ENCODE measurements at regions not wholly inside any gene's neighbourhood (a gene's known extent, or its start where the extent isn't known, plus 50 kb on each side); places are given as distances from the start of the nearest gene placed in this dataset.
"Not testable (repeated sequence)": the region's sequence is repeated elsewhere in the genome, so short reads cannot be mapped to it uniquely, and the experiment has no call there.

DNA sequence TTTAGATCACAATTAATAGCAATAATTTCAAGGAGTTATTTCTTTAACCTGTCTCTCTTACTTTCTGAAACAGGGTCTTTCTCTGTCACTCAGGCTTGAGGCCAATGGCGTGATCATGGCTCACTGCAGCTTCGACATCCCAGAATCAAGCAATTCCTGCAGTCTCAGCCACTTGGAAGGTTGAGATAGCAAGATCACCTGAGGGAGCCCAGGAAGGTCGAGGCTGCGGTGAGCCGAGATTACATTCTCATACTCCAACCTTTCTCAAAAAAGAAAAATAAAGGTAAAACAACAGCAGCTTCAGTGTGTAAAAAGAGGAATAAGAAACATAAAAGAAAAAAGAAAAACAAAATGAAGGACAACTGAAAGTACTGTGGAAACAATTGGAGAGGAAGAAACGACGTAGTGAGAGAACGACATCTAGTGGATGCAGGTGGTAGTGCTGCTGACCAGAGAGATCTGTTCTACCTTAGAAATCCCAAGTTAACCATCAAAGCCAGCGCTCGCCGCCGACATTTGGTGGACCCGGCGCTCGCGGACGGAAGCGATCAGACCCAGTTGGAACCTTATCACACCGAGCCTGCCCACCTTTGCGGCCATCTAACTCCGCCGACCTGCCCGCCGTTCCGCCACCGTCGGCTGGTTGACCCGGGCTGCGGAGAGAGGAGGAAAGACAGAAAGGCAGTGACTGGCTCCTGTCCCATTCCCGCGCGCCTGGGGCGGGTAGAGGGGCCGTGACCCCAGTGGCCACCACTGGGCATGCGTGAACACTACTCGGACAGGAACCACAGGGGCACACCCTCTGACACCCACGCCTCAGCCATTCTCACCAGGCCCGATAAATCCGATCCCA lies 196.1 kb downstream of the ALG10 start:
- Histone ChIP-seq H3K36me3 (ENCODE audit: insufficient read depth, low read length) (no peaks in the 10 kb centered on the region), H3K27me3 (ENCODE audit: insufficient read depth, low read length, poor library complexity, severe bottlenecking) (no peaks in the 10 kb centered on the region), H3K4me3 (ENCODE audit: low read length) (peak overlapping the region; percentile 11), H3K9me3 (ENCODE audit: low read length) (no peaks in the 10 kb centered on the region), H3K4me1 (ENCODE audit: insufficient read depth, low read length) (no peaks in the 10 kb centered on the region), H3K27ac (ENCODE audit: low read depth, low read length) (no peak overlapping the region)
- peak overlapping the region in 6 of 8 donors; percentile 81 to 92 (median 88) for H3K27ac Mint-ChIP-seq
- POLR2A ChIA-PET: no interaction called here
- peaks cover 0 to 2% (median 0%) of the 10 kb centered on the region in 3 donors for H3K36me3 Mint-ChIP-seq
- peak overlapping the region in 6 of 7 donors; percentile 85 to 96 (median 92) for H3K4me3 Mint-ChIP-seq
- peaks cover 6 to 13% (median 12%) of the 10 kb centered on the region in 3 donors for H3K4me1 Mint-ChIP-seq
- CTCF ChIA-PET: interaction anchor here (1.3 kb wide), 1 partner anchor 96 kb away, joined by 6 read pairs; no protein-coding TSS in a partner anchor
- no peaks in the 10 kb centered on the region for H3K9me3 Mint-ChIP-seq
- peak; percentile 47 to 68 (median 50) for DNase-seq
- peaks cover 4 to 13% of the 10 kb centered on the region in 2 donors for H3K27me3 Mint-ChIP-seq

DNA sequence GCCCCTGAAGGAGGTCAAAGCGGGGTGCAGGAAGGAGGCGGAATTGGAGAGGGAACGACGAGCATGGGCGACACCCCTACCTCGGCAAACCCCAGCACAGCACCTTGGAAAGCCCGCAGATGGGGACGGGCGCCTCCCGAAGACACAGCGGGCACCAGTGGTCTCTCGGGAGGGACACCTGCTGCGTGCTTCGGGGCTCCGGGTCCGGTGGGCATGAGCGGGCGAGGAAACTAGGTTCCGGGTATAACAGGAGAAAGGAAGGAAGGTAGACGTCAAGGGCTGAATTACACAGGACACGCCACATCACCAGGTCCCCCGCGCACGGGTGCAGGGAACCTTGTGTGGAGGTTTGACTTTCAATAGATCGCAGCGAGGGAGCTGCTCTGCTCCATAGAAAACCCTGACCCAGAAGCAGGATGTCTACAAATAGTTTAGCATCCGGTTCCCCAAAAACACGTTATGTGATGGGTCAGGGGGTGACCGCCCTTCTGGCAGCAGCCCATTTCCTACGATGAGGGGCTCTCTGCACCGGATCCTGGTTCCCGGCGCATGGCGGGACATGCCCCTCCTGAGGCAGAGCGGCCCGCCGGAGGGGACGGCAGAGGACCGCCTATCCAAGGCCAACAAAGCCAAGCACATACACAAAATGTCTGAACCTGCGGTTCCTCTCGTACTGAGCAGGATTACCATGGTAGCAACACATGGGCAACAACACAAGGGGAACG lies 196.9 kb downstream of the ALG10 start:
- ChIA-PET CTCF (no interaction called here), POLR2A (no interaction called here)
- Mint-ChIP-seq H3K9me3 (no peaks in the 10 kb centered on the region), H3K4me1 (peaks cover 6 to 13% (median 12%) of the 10 kb centered on the region in 3 donors), H3K36me3 (peaks cover 0 to 2% (median 0%) of the 10 kb centered on the region in 3 donors), H3K27ac (peak overlapping the region in 4 of 8 donors; percentile 23 to 88 (median 52)), H3K4me3 (peak overlapping the region in 6 of 7 donors; percentile 85 to 96 (median 92)), H3K27me3 (peaks cover 4 to 13% of the 10 kb centered on the region in 2 donors)
- H3K4me1 ChIP-seq (ENCODE audit: insufficient read depth, low read length): no peaks in the 10 kb centered on the region
- H3K36me3 ChIP-seq (ENCODE audit: insufficient read depth, low read length): no peaks in the 10 kb centered on the region
- peak overlapping the region; percentile 11 for H3K4me3 ChIP-seq (ENCODE audit: low read length)
- no peak overlapping the region for H3K27ac ChIP-seq (ENCODE audit: low read depth, low read length)
- no peaks in the 10 kb centered on the region for H3K9me3 ChIP-seq (ENCODE audit: low read length)
- H3K27me3 ChIP-seq (ENCODE audit: insufficient read depth, low read length, poor library complexity, severe bottlenecking): no peaks in the 10 kb centered on the region
- DNase-seq: peak in 2 of 5 donors; percentile 2 to 12

DNA sequence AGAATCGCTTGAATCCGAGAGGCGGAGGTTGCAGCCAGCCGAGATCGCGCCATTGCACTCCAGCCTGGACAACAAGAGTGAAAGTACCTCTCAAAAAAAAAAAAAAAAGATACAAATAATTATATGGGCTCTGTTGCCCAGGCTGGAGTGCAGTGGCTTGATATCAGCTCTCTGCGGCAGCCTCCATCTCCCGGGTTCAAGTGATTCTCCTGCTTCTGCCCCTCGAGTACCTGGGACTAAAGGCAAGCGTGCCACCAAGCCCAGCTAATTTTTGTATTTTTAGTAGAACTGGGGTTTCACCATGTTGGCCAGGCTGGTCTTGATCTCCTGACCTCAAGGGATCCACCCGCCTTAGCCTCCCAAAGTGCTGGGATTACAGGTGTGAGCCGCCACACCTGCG lies 197.8 kb downstream of the ALG10 start:
- peaks cover 4 to 13% of the 10 kb centered on the region in 2 donors for H3K27me3 Mint-ChIP-seq
- CTCF ChIA-PET: interaction anchor here (0.9 kb wide), 1 partner anchor 87 kb away, joined by 3 read pairs; no protein-coding TSS in a partner anchor

DNA sequence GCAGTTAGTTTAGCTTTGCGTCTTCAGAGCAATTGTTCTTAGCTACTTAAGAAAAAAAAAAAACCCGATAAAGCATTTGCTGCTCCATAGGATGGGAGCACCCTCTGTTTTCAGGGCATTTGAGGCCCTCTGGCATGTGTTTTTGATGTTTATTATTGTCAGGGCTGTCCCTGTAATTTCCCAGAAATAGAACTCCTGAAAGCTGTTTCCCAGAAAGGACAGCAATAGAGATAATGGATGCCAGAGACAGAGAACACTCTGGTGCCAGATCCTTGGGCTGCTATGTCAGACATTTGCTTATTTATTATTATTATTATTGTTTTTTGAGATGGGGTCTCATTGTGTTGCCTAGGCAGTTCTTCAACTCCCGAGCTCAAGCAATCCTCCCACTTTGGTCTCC lies 201.3 kb downstream of the ALG10 start:
- H3K4me3 Mint-ChIP-seq: no peak overlapping the region
- H3K4me1 Mint-ChIP-seq: peaks cover 2 to 6% (median 3%) of the 10 kb centered on the region in 3 donors

More for the DNA sequence above, 197.8 kb downstream of the ALG10 start:
- H3K27me3 ChIP-seq (ENCODE audit: insufficient read depth, low read length, poor library complexity, severe bottlenecking); H3K9me3 Mint-ChIP-seq; H3K36me3 Mint-ChIP-seq; POLR2A ChIA-PET; DNase-seq; H3K9me3 ChIP-seq (ENCODE audit: low read length); H3K27ac ChIP-seq (ENCODE audit: low read depth, low read length); H3K36me3 ChIP-seq (ENCODE audit: insufficient read depth, low read length); H3K4me3 Mint-ChIP-seq; H3K4me1 ChIP-seq (ENCODE audit: insufficient read depth, low read length); H3K27ac Mint-ChIP-seq; H3K4me3 ChIP-seq (ENCODE audit: low read length): not testable (repeated sequence)
- peaks cover 6 to 13% (median 12%) of the 10 kb centered on the region in 3 donors for H3K4me1 Mint-ChIP-seq

GRCh38 chr12:34226044-34226443 lies 203.7 kb downstream of the ALG10 start:
- CTCF ChIA-PET: not testable (repeated sequence)
- H3K9me3 Mint-ChIP-seq: peaks cover 0 to 15% (median 9%) of the 10 kb centered on the region in 5 donors

More for the DNA sequence above, 201.3 kb downstream of the ALG10 start:
- no peaks in the 10 kb centered on the region for H3K36me3 ChIP-seq (ENCODE audit: insufficient read depth, low read length)
- peaks cover 0 to 15% (median 9%) of the 10 kb centered on the region in 5 donors for H3K9me3 Mint-ChIP-seq
- H3K9me3 ChIP-seq (ENCODE audit: low read length): no peaks in the 10 kb centered on the region
- H3K27ac ChIP-seq (ENCODE audit: low read depth, low read length): no peak overlapping the region
- no peaks in the 10 kb centered on the region for H3K4me1 ChIP-seq (ENCODE audit: insufficient read depth, low read length)
- peaks cover 0 to 5% (median 0%) of the 10 kb centered on the region in 3 donors for H3K36me3 Mint-ChIP-seq
- peaks cover 5 to 16% of the 10 kb centered on the region in 2 donors for H3K27me3 Mint-ChIP-seq
- ChIA-PET CTCF (no interaction called here), POLR2A (no interaction called here)
- no peaks in the 10 kb centered on the region for H3K27me3 ChIP-seq (ENCODE audit: insufficient read depth, low read length, poor library complexity, severe bottlenecking)
- no peak for DNase-seq
- no peak overlapping the region for H3K27ac Mint-ChIP-seq
- H3K4me3 ChIP-seq (ENCODE audit: low read length): no peak overlapping the region

GRCh38 chr12:34228046-34228445 lies 205.8 kb downstream of the ALG10 start:
- DNase-seq; H3K4me3 Mint-ChIP-seq; H3K36me3 Mint-ChIP-seq; H3K4me1 Mint-ChIP-seq; H3K4me1 ChIP-seq (ENCODE audit: insufficient read depth, low read length); H3K27me3 ChIP-seq (ENCODE audit: insufficient read depth, low read length, poor library complexity, severe bottlenecking); H3K4me3 ChIP-seq (ENCODE audit: low read length); CTCF ChIA-PET; H3K27ac Mint-ChIP-seq; H3K36me3 ChIP-seq (ENCODE audit: insufficient read depth, low read length); POLR2A ChIA-PET; H3K9me3 ChIP-seq (ENCODE audit: low read length); H3K27ac ChIP-seq (ENCODE audit: low read depth, low read length): not testable (repeated sequence)
- peaks cover 0 to 15% (median 9%) of the 10 kb centered on the region in 5 donors for H3K9me3 Mint-ChIP-seq
- H3K27me3 Mint-ChIP-seq: peaks cover 10 to 17% of the 10 kb centered on the region in 2 donors

More at GRCh38 chr12:34226044-34226443, 203.7 kb downstream of the ALG10 start:
- H3K27ac ChIP-seq (ENCODE audit: low read depth, low read length); H3K36me3 Mint-ChIP-seq; H3K4me1 ChIP-seq (ENCODE audit: insufficient read depth, low read length); H3K27ac Mint-ChIP-seq; H3K4me1 Mint-ChIP-seq; H3K36me3 ChIP-seq (ENCODE audit: insufficient read depth, low read length); H3K4me3 Mint-ChIP-seq; POLR2A ChIA-PET; H3K4me3 ChIP-seq (ENCODE audit: low read length); DNase-seq; H3K27me3 ChIP-seq (ENCODE audit: insufficient read depth, low read length, poor library complexity, severe bottlenecking); H3K9me3 ChIP-seq (ENCODE audit: low read length): not testable (repeated sequence)
- peaks cover 7 to 17% of the 10 kb centered on the region in 2 donors for H3K27me3 Mint-ChIP-seq

- H3K27ac ChIP-seq (ENCODE audit: low read depth, low read length); DNase-seq; CTCF ChIA-PET; H3K27me3 ChIP-seq (ENCODE audit: insufficient read depth, low read length, poor library complexity, severe bottlenecking); H3K36me3 ChIP-seq (ENCODE audit: insufficient read depth, low read length); H3K4me1 Mint-ChIP-seq; H3K4me3 ChIP-seq (ENCODE audit: low read length); H3K4me3 Mint-ChIP-seq; H3K9me3 ChIP-seq (ENCODE audit: low read length); POLR2A ChIA-PET; H3K4me1 ChIP-seq (ENCODE audit: insufficient read depth, low read length); H3K36me3 Mint-ChIP-seq; H3K27ac Mint-ChIP-seq: not testable (repeated sequence)
- Mint-ChIP-seq H3K9me3 (peaks cover 0 to 15% (median 9%) of the 10 kb centered on the region in 5 donors), H3K27me3 (peaks cover 10 to 17% of the 10 kb centered on the region in 2 donors)
These were observed 206.7 kb downstream of the ALG10 start for GRCh38 chr12:34229033-34229432.

GRCh38 chr12:34233618-34234017 lies 211.3 kb downstream of the ALG10 start:
- no peak overlapping the region for H3K27ac ChIP-seq (ENCODE audit: low read depth, low read length)
- no peak overlapping the region for H3K4me3 Mint-ChIP-seq
- H3K27ac Mint-ChIP-seq: no peak overlapping the region
- CTCF ChIA-PET: no interaction called here
- H3K4me1 Mint-ChIP-seq: no peaks in the 10 kb centered on the region
- DNase-seq: no peak
- no peaks in the 10 kb centered on the region for H3K4me1 ChIP-seq (ENCODE audit: insufficient read depth, low read length)
- H3K36me3 ChIP-seq (ENCODE audit: insufficient read depth, low read length): no peaks in the 10 kb centered on the region
- peaks cover 0 to under 1% (median 0%) of the 10 kb centered on the region in 5 donors for H3K9me3 Mint-ChIP-seq
- peaks cover 7% of the 10 kb centered on the region in 2 donors for H3K27me3 Mint-ChIP-seq
- no peaks in the 10 kb centered on the region for H3K9me3 ChIP-seq (ENCODE audit: low read length)
- no peaks in the 10 kb centered on the region for H3K36me3 Mint-ChIP-seq
- H3K4me3 ChIP-seq (ENCODE audit: low read length): no peak overlapping the region
- H3K27me3 ChIP-seq (ENCODE audit: insufficient read depth, low read length, poor library complexity, severe bottlenecking): no peaks in the 10 kb centered on the region
- POLR2A ChIA-PET: no interaction called here

Data from CD8-positive, alpha-beta memory T cell (primary cell).